Type B pancreatic cell (in vitro differentiated cells): ENCODE measurements at regions not wholly inside any gene's neighbourhood (a gene's known extent, or its start where the extent isn't known, plus 50 kb on each side); places are given as distances from the start of the nearest gene placed in this dataset.

Experiments used
- DNase-seq: peaks from one replicate; pipeline ENCODE4 v3.0.0; 2021; ENCODE audit warnings: mixed read lengths; ENCODE audit not compliant: unreplicated experiment; ENCODE audit errors: extremely low spot score
- H3K27ac Mint-ChIP-seq: 2 replicates; pipeline ENCODE4 v1.8.0; 2021; ENCODE audit warnings: mild to moderate bottlenecking, mixed read lengths
- H3K27me3 Mint-ChIP-seq: 2 replicates; pipeline ENCODE4 v1.8.0; 2021; ENCODE audit warnings: mixed read lengths
- H3K36me3 Mint-ChIP-seq: 2 replicates; pipeline ENCODE4 v1.8.0; 2021; ENCODE audit warnings: mixed read lengths
- H3K4me1 Mint-ChIP-seq: one replicate; pipeline ENCODE4 v1.8.0; 2021; ENCODE audit warnings: mixed read lengths; ENCODE audit not compliant: unreplicated experiment
- H3K4me3 Mint-ChIP-seq: 2 replicates; pipeline ENCODE4 v1.8.0; 2021; ENCODE audit warnings: mild to moderate bottlenecking, mixed read lengths
- H3K9me3 Mint-ChIP-seq: 2 replicates; pipeline ENCODE4 v1.8.0; 2021; ENCODE audit warnings: mixed read lengths
- CTCF ChIP-seq: fragments of 200-600 bp; sonication (generic); conservative IDR thresholded peaks from 2 replicates; pipeline ENCODE4 v1.5.0; 2021; ENCODE audit warnings: antibody characterized with exemption, mild to moderate bottlenecking

GRCh38 chr20:60262967-60263603, 304.9 kb downstream of the CDH26 start:
- DNase-seq: no peak
- Mint-ChIP-seq H3K27me3 (peaks cover 32% of the 10 kb centered on the region), H3K9me3 (no peaks in the 10 kb centered on the region), H3K4me1 (no peaks in the 10 kb centered on the region), H3K36me3 (no peaks in the 10 kb centered on the region), H3K4me3 (no peak overlapping the region), H3K27ac (no peak overlapping the region)
- TF ChIP-seq CTCF: peak; percentile 77

GRCh38 chr20:60263725-60264709, 305.8 kb downstream of the CDH26 start:
- Mint-ChIP-seq H3K9me3 (no peaks in the 10 kb centered on the region), H3K27ac (no peak overlapping the region), H3K36me3 (no peaks in the 10 kb centered on the region), H3K27me3 (peaks cover 29% of the 10 kb centered on the region), H3K4me1 (no peaks in the 10 kb centered on the region), H3K4me3 (no peak overlapping the region)
- no peak for DNase-seq
- TF ChIP-seq CTCF: no peak

GRCh38 chr20:60266177-60266823, 308.1 kb downstream of the CDH26 start:
- H3K27ac Mint-ChIP-seq: no peak overlapping the region
- no peaks in the 10 kb centered on the region for H3K36me3 Mint-ChIP-seq
- TF ChIP-seq CTCF: no peak
- no peak overlapping the region for H3K4me3 Mint-ChIP-seq
- H3K4me1 Mint-ChIP-seq: no peaks in the 10 kb centered on the region
- DNase-seq: no peak
- H3K27me3 Mint-ChIP-seq: peaks cover 17% of the 10 kb centered on the region
- no peaks in the 10 kb centered on the region for H3K9me3 Mint-ChIP-seq

- Mint-ChIP-seq H3K4me1 (no peaks in the 10 kb centered on the region), H3K27ac (no peak overlapping the region), H3K27me3 (peaks cover 15% of the 10 kb centered on the region), H3K9me3 (no peaks in the 10 kb centered on the region), H3K4me3 (no peak overlapping the region), H3K36me3 (no peaks in the 10 kb centered on the region)
- no peak for TF ChIP-seq CTCF
- DNase-seq: no peak
Observed at GRCh38 chr20:60268491-60268890, 310.3 kb downstream of the CDH26 start.

GRCh38 chr20:60269573-60270162, 311.4 kb downstream of the CDH26 start:
- H3K27me3 Mint-ChIP-seq: peaks cover 18% of the 10 kb centered on the region
- TF ChIP-seq CTCF: no peak
- DNase-seq: no peak
- no peak overlapping the region for H3K27ac Mint-ChIP-seq
- no peak overlapping the region for H3K4me3 Mint-ChIP-seq
- no peaks in the 10 kb centered on the region for H3K4me1 Mint-ChIP-seq
- no peaks in the 10 kb centered on the region for H3K36me3 Mint-ChIP-seq
- H3K9me3 Mint-ChIP-seq: no peaks in the 10 kb centered on the region
